ENCODE measurements at regions not wholly inside any gene's neighbourhood (a gene's known extent, or its start where the extent isn't known, plus 50 kb on each side); places are given as distances from the start of the nearest gene placed in this dataset.
A peak's percentile ranks its signal among the peaks of the same experiment; 100 is the strongest.

DNA sequence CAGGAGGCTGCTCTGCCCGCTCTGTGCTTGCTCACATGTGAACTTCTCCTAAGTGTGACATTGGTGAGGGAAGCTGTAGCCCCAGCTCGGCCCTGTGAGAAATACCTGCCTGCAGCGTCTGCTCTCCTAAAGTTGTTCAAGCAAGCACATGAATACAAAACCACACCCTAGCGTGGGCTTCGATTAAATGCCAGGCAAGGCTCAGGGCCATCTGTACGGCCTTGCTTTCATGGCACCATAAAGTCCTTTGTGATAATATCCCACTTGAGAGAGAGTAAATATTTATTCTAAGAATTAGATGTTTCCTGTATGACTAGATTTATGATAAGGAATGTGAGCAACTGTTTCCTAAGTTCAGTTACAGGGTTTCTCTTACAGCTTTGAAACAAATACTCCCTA is 262.8 kb upstream of the KLF14 start:
- no peak overlapping the region for H3K4me3 ChIP-seq
- no peak for DNase-seq
- peak; percentile 72 for ATAC-seq (ENCODE audit: insufficient read depth, low FRiP score)
- no peak overlapping the region for H3K9ac ChIP-seq (ENCODE audit: insufficient read depth in 1 of 2, low read length in 2 of 2)
- H3K4me1 ChIP-seq (ENCODE audit: control insufficient read depth in 5 of 5, insufficient read depth in 5 of 5, low read length in 5 of 5), result peaks cover 0 to 35% (median 11%) of the 10 kb centered on the region in 5 donors
- no peaks in the 10 kb centered on the region for H3K9me3 ChIP-seq (ENCODE audit: control insufficient read depth in 4 of 4, insufficient read depth in 3 of 4, low read length in 3 of 4)
- TF ChIP-seq CTCF (IDR thresholded peaks at IDR 0.05; ENCODE audit: control extremely low read depth, extremely low read depth), result no peak
- peak overlapping the region in 1 of 2 donors; percentile 73 for H3K27ac ChIP-seq (ENCODE audit: low read depth in 1 of 2, low read length in 1 of 2)
- no peaks in the 10 kb centered on the region for H3K36me3 ChIP-seq (ENCODE audit: control insufficient read depth in 4 of 4, insufficient read depth in 4 of 4, low read length in 4 of 4)
- no peaks in the 10 kb centered on the region for H3K27me3 ChIP-seq (ENCODE audit: control insufficient read depth in 3 of 3, insufficient read depth in 3 of 3, low read length in 2 of 3)
- WGBS, 2 donors, result 15 to 19% methylated on average over 6 of the region's 6 CpGs

GRCh38 chr7:130998993-130999602 is 265.1 kb upstream of the KLF14 start:
- ATAC-seq (ENCODE audit: insufficient read depth, low FRiP score) (no peak), DNase-seq (no peak)
- peaks cover 0 to 3% (median under 1%) of the 10 kb centered on the region in 4 donors for H3K9me3 ChIP-seq (ENCODE audit: control insufficient read depth in 4 of 4, insufficient read depth in 3 of 4, low read length in 3 of 4)
- peak overlapping the region in 1 of 2 donors; percentile 3 for H3K27ac ChIP-seq (ENCODE audit: low read depth in 1 of 2, low read length in 1 of 2)
- H3K36me3 ChIP-seq (ENCODE audit: control insufficient read depth in 4 of 4, insufficient read depth in 4 of 4, low read length in 4 of 4), result no peaks in the 10 kb centered on the region
- H3K4me3 ChIP-seq, result no peak overlapping the region
- no peaks in the 10 kb centered on the region for H3K27me3 ChIP-seq (ENCODE audit: control insufficient read depth in 3 of 3, insufficient read depth in 3 of 3, low read length in 2 of 3)
- no peak overlapping the region for H3K9ac ChIP-seq (ENCODE audit: insufficient read depth in 1 of 2, low read length in 2 of 2)
- TF ChIP-seq CTCF (IDR thresholded peaks at IDR 0.05; ENCODE audit: control extremely low read depth, extremely low read depth), result no peak
- peaks cover 0 to 35% (median 10%) of the 10 kb centered on the region in 5 donors for H3K4me1 ChIP-seq (ENCODE audit: control insufficient read depth in 5 of 5, insufficient read depth in 5 of 5, low read length in 5 of 5)
- 69 to 88% methylated on average over 3 of the region's 3 CpGs for WGBS, 2 donors

GRCh38 chr7:130999926-131000325 is 265.9 kb upstream of the KLF14 start:
- no peaks in the 10 kb centered on the region for H3K27me3 ChIP-seq (ENCODE audit: control insufficient read depth in 3 of 3, insufficient read depth in 3 of 3, low read length in 2 of 3)
- ATAC-seq (ENCODE audit: insufficient read depth, low FRiP score), result no peak
- no peaks in the 10 kb centered on the region for H3K36me3 ChIP-seq (ENCODE audit: control insufficient read depth in 4 of 4, insufficient read depth in 4 of 4, low read length in 4 of 4)
- no peak for DNase-seq
- H3K4me1 ChIP-seq (ENCODE audit: control insufficient read depth in 5 of 5, insufficient read depth in 5 of 5, low read length in 5 of 5), result peaks cover 0 to 28% (median 11%) of the 10 kb centered on the region in 5 donors
- H3K9ac ChIP-seq (ENCODE audit: insufficient read depth in 1 of 2, low read length in 2 of 2), result no peak overlapping the region
- 90 to 93% methylated on average over 4 of the region's 4 CpGs for WGBS, 2 donors
- H3K9me3 ChIP-seq (ENCODE audit: control insufficient read depth in 4 of 4, insufficient read depth in 3 of 4, low read length in 3 of 4), result peaks cover 0 to 3% (median under 1%) of the 10 kb centered on the region in 4 donors
- no peak for TF ChIP-seq CTCF (IDR thresholded peaks at IDR 0.05; ENCODE audit: control extremely low read depth, extremely low read depth)
- H3K27ac ChIP-seq (ENCODE audit: low read depth in 1 of 2, low read length in 1 of 2), result peak overlapping the region; percentile 9 to 23
- no peak overlapping the region for H3K4me3 ChIP-seq

GRCh38 chr7:131000389-131000788 is 266.4 kb upstream of the KLF14 start:
- no peak for DNase-seq
- 77 to 92% methylated on average over 6 of the region's 6 CpGs for WGBS, 2 donors
- ATAC-seq (ENCODE audit: insufficient read depth, low FRiP score), result no peak
- peaks cover 0 to 25% (median 11%) of the 10 kb centered on the region in 5 donors for H3K4me1 ChIP-seq (ENCODE audit: control insufficient read depth in 5 of 5, insufficient read depth in 5 of 5, low read length in 5 of 5)
- TF ChIP-seq CTCF (IDR thresholded peaks at IDR 0.05; ENCODE audit: control extremely low read depth, extremely low read depth), result no peak
- H3K27ac ChIP-seq (ENCODE audit: low read depth in 1 of 2, low read length in 1 of 2), result peak overlapping the region in 1 of 2 donors; percentile 9
- no peak overlapping the region for H3K9ac ChIP-seq (ENCODE audit: insufficient read depth in 1 of 2, low read length in 2 of 2)
- peaks cover 0 to 3% (median under 1%) of the 10 kb centered on the region in 4 donors for H3K9me3 ChIP-seq (ENCODE audit: control insufficient read depth in 4 of 4, insufficient read depth in 3 of 4, low read length in 3 of 4)
- no peaks in the 10 kb centered on the region for H3K27me3 ChIP-seq (ENCODE audit: control insufficient read depth in 3 of 3, insufficient read depth in 3 of 3, low read length in 2 of 3)
- no peaks in the 10 kb centered on the region for H3K36me3 ChIP-seq (ENCODE audit: control insufficient read depth in 4 of 4, insufficient read depth in 4 of 4, low read length in 4 of 4)
- H3K4me3 ChIP-seq, result no peak overlapping the region
